ENCODE measurements at regions not wholly inside any gene's neighbourhood (a gene's known extent, or its start where the extent isn't known, plus 50 kb on each side); places are given as distances from the start of the nearest gene placed in this dataset.
"Not testable (repeated sequence)": the region's sequence is repeated elsewhere in the genome, so short reads cannot be mapped to it uniquely, and the experiment has no call there.

DNA sequence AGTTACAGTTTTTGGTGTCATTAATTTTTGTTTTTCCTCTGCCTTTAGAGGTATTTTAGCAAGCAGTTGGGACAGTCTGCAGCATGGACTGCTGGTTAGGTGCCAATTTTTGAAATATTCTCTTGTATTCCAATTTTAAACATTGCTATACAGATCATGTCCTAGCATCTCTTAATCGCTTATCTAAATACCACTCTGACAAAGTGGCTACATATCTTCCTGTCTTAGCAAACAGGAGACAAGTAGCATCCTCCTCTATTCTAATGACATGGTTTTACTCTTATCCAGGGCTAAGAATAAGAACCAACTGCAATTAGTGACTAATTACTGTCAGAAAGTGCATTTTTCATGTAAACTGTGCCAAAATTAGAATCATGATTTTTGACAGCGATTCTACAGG lies 117.8 kb upstream of the ATP2B1 start:
- TF ChIP-seq, protein P1, sequence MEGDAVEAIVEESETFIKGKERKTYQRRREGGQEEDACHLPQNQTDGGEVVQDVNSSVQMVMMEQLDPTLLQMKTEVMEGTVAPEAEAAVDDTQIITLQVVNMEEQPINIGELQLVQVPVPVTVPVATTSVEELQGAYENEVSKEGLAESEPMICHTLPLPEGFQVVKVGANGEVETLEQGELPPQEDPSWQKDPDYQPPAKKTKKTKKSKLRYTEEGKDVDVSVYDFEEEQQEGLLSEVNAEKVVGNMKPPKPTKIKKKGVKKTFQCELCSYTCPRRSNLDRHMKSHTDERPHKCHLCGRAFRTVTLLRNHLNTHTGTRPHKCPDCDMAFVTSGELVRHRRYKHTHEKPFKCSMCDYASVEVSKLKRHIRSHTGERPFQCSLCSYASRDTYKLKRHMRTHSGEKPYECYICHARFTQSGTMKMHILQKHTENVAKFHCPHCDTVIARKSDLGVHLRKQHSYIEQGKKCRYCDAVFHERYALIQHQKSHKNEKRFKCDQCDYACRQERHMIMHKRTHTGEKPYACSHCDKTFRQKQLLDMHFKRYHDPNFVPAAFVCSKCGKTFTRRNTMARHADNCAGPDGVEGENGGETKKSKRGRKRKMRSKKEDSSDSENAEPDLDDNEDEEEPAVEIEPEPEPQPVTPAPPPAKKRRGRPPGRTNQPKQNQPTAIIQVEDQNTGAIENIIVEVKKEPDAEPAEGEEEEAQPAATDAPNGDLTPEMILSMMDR (IDR thresholded peaks at IDR 0.05; ENCODE audit: insufficient read depth, missing control alignments) = no peak
- FAIRE-seq (no peak), DNase-seq (ENCODE audit: insufficient read length, low spot score) (no peak)

DNA sequence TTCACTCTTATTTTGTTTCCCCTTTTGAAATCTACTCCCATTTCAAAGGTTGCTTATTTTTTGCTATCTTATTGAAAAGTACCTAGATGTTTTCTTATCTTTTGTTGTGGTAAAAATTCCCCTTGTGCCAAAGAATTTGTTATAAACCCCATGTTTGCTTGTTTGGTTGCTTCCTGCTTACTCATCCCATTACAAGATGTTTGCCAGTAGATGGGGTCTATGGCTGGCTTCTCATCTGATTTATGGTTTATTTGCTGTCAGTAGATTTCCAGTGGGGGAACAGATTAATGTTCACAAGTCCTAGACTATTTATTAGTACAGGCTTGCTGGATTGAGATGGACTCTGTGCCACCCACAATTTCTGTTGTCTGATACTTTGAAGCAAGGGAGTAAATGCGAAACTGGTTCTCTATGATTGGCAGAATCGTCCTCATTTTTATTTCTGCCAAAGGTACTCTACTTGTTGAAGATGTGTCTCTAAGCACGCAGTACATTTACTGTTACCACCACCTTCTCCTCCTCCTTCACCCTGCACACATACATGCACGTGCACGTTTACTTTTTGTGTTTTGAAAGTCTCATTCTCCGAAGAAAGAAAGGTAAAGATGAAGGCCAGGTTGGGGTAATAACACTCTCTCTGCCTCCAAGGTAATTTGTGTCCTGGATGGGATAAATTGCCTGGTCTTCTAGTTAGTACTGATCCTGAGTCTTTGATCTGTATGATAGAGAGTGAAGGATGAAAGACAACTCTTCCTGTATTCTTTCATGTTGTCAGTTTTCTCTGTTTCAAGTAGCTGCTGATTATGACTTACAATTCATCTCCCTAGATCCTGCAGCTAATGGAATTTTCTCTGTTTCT lies 117.2 kb upstream of the ATP2B1 start:
- DNase-seq (ENCODE audit: insufficient read length, low spot score) (no peak), FAIRE-seq (no peak)
- TF ChIP-seq, protein P1 (IDR thresholded peaks at IDR 0.05; ENCODE audit: insufficient read depth, missing control alignments) = no peak

DNA sequence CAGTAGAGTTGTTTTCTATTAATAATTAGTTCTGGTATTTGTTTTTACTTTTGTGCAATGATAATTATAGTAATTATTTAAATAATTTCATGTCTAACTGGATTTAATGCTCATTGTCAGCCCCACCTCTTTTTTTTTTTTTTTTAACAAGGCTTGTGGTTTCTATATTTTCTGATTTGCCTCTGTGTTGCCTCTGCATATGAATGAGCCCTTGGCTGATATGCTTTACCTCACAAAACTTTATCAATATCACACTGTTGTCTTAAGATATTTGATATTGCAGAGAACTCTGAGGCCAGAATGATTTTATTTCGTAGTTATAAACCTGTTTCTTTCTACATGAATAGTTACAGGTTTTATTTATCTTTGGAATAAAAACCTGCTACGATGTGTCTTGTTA lies 116.2 kb upstream of the ATP2B1 start:
- TF ChIP-seq, protein P1 (IDR thresholded peaks at IDR 0.05; ENCODE audit: insufficient read depth, missing control alignments) = no peak
- no peak for DNase-seq (ENCODE audit: insufficient read length, low spot score)
- no peak for FAIRE-seq

DNA sequence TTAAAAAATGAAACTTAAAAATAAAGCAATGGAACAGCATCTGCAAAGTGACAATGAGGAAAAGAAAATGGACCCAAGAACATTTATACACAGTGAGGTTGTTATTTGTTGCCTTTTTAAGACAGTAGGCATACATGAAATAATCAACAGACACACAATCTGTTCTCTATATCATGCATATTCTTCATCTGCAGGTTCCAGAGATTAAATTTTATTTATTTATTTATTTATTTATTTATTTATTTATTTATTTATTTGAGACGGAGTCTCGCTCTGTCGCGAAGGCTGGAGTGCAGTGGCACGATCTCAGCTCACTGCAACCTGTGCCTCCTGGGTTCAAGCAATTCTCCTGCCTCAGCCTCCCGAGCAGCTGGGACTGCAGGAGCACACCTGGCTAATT lies 114.4 kb upstream of the ATP2B1 start:
- DNase-seq (ENCODE audit: insufficient read length, low spot score); FAIRE-seq: not testable (repeated sequence)

DNA sequence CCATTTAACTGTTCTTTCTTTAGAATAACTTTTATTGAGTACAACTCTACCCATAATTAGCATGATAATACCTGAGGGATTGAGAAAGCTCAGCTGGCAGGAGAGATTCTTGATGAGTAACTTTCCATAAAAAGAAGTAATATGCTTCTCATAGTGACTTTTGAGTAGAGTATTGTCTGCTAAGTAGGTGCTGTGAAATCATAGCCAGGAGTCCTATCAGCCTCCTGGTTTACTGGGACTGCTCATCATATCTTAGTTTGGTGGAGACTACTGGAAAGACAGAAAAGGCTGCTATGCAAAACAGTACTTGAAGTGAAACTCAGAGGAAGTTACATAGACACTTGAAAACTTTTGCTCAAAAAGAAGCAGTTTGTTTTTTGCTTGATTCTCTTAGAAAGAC lies 113.3 kb upstream of the ATP2B1 start:
- TF ChIP-seq, protein P1 (IDR thresholded peaks at IDR 0.05; ENCODE audit: insufficient read depth, missing control alignments) = no peak
- DNase-seq (ENCODE audit: insufficient read length, low spot score) = no peak
- FAIRE-seq = no peak

DNA sequence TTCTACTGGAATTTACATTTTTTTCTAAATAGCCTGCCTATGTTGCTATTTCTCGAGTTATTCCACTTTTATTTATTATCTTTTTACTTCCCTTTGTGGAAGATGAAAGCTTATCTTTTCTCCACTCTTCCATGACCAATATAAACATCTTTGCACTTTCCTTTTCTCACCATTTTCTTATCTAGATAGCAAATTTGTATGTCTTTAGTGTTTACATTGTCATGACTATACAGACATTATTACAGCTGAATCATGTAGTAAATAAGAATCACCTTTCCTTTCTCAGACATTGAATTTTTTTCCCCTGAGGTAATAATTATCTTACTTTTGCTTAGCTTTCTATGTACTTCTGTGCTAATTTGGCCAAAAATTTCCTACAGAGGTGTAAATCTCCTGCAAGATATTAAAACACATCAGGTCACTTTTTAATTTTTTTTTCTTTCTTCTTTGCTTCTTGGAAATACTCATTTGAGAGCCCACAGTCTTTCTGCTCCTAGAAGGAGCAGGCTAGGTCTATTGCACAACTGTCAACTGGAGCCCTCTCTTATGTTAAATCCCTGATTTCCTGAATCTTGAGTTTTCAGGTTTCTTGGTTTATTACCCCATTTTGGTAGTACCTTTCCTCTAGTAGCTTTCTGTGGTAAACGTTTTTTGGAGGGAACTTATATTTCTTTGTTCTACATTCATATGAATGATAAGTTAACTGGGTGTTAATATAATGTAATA lies 109.0 kb upstream of the ATP2B1 start:
- no peak for DNase-seq (ENCODE audit: insufficient read length, low spot score)
- FAIRE-seq = no peak
- TF ChIP-seq, protein P1 (IDR thresholded peaks at IDR 0.05; ENCODE audit: insufficient read depth, missing control alignments) = no peak

DNA sequence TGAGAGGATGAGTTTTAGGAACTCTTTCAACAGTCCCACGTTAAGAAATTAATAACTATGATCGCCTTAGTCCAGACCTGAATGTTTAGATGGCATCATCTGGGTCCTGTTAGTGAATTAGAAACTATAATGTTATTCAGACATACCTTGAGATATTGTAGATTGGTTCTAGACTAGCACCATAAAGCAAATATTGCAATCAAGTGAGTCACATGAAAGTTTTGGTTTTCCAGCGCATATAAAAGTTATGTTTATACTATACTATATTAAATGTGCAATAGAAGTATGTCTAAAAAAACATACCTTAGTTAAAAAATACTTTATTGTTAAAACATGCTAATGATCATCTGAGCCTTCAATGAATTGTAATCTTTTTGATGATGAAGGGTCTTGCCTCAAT lies 106.6 kb upstream of the ATP2B1 start:
- no peak for FAIRE-seq
- DNase-seq (ENCODE audit: insufficient read length, low spot score) = no peak
- TF ChIP-seq, protein P1 (IDR thresholded peaks at IDR 0.05; ENCODE audit: insufficient read depth, missing control alignments) = no peak

Measured in D721Med (cell line).